K562 (cell line): ENCODE measurements at regions not wholly inside any gene's neighbourhood (a gene's known extent, or its start where the extent isn't known, plus 50 kb on each side); places are given as distances from the start of the nearest gene placed in this dataset.
"Not testable (repeated sequence)": the region's sequence is repeated elsewhere in the genome, so short reads cannot be mapped to it uniquely, and the experiment has no call there.

ENCODE experiments used
- ATAC-seq: fragments of 200-7000 bp; cut with Tn5 transposase; 3 replicates; pipeline ENCODE4 v1.9.1; 2020; ENCODE audit warnings: moderate library complexity
- BruUV-seq: library from RNA; stranded (reverse); fragments of 400-500 nt; replicated peaks from 2 replicates; lab custom pipeline; 2021; lab: Mats Ljungman, UMichigan
- CTCF ChIA-PET: fragments of 300-600 bp; formaldehyde crosslinking; extraction: SDS; loops from one replicate; lab custom pipeline; 2021; ENCODE audit warnings: low intra/inter-chr PET ratio; lab: Yijun Ruan, JAX
- POLR2A ChIA-PET: fragments of 300-600, 350-650 bp; sonication (Branson Sonifier 250); formaldehyde crosslinking; extraction: SDS; loops from one replicate; lab custom pipeline; 2021; ENCODE audit warnings: antibody characterized with exemption, inconsistent platforms; lab: Yijun Ruan, JAX
- DNase-seq, 4 experiments: peaks; one replicate each; pipeline versions ENCODE4 v3.0.0 to v3.0.0-alpha.2; 2011 to 2018; ENCODE audit warnings: low spot score in 3 of 4, mixed read lengths in 3 of 4; ENCODE audit errors: extremely low read depth in 1 of 4
- FAIRE-seq: peaks from 2 replicates; lab custom pipeline; 2011; peaks lifted over from hg19 to GRCh38; lab: Jason Lieb, UNC
- H2AFZ ChIP-seq: 2 replicates; pipeline ENCODE4 v1.6.0; 2011; ENCODE audit warnings: low read depth, low read length, control low read depth, inconsistent platforms
- H3K27ac ChIP-seq: fragments of 200-600 bp; 3 replicates; pipeline ENCODE4 v1.8.0; 2011; ENCODE audit warnings: low read depth, mild to moderate bottlenecking, control low read depth, inconsistent platforms, low read length, moderate library complexity, mixed read lengths; ENCODE audit errors: extremely low read depth
- H3K27me3 ChIP-seq, 2 experiments: fragments of 300-600 bp in 1 of 2; 2 replicates in 1 of 2; 3 replicates in 1 of 2; pipeline versions ENCODE4 v1.6.0 to v1.8.0; 2011; ENCODE audit warnings: inconsistent platforms in 2 of 2, low read length in 2 of 2, mild to moderate bottlenecking in 1 of 2, mixed read lengths in 1 of 2, moderate library complexity in 1 of 2; ENCODE audit not compliant: control insufficient read depth in 2 of 2, insufficient read depth in 2 of 2
- H3K36me3 ChIP-seq: fragments of 300-600 bp; 3 replicates; pipeline ENCODE4 v1.8.0; 2011; ENCODE audit warnings: mild to moderate bottlenecking, low read length, inconsistent platforms; ENCODE audit not compliant: control insufficient read depth, insufficient read depth
- H3K4me1 ChIP-seq, 2 experiments: fragments of 200-600 bp in 1 of 2; replicated peaks in 1 of 2; 2 replicates in 1 of 2; 3 replicates in 1 of 2; pipeline versions ENCODE4 v1.5.1 to v1.8.0; 2011; ENCODE audit warnings: inconsistent platforms in 2 of 2, low read length in 2 of 2, mild to moderate bottlenecking in 1 of 2, mixed read lengths in 1 of 2, moderate library complexity in 1 of 2; ENCODE audit not compliant: control insufficient read depth in 2 of 2, insufficient read depth in 2 of 2
- H3K4me2 ChIP-seq: 2 replicates; pipeline ENCODE4 v1.6.1; 2011; ENCODE audit warnings: low read length, control low read depth, inconsistent platforms, mixed read lengths; ENCODE audit not compliant: insufficient read depth
- H3K4me3 ChIP-seq: fragments of 200-600 bp; sonication (generic), shearing (Covaris generic); 2 replicates; pipeline ENCODE4 v1.5.1; 2016; ENCODE audit warnings: control low read depth, inconsistent platforms
- H3K79me2 ChIP-seq: fragments of 200-600 bp; 3 replicates; pipeline ENCODE4 v1.8.0; 2011; ENCODE audit warnings: low read length, inconsistent platforms; ENCODE audit not compliant: control insufficient read depth, insufficient read depth
- H3K9ac ChIP-seq, 2 experiments: 2 replicates each; pipeline versions ENCODE4 v1.6.0 to v1.6.1; 2011; ENCODE audit warnings: low read depth in 2 of 2, low read length in 2 of 2, control low read depth in 1 of 2, inconsistent platforms in 1 of 2, mild to moderate bottlenecking in 1 of 2, mixed read lengths in 1 of 2; ENCODE audit not compliant: insufficient read depth in 1 of 2
- H3K9me1 ChIP-seq: one replicate; pipeline ENCODE4 v1.6.0; 2011; ENCODE audit warnings: inconsistent platforms, mild to moderate bottlenecking, low read length, moderate library complexity; ENCODE audit not compliant: control insufficient read depth, insufficient read depth
- H3K9me3 ChIP-seq: replicated peaks from 2 replicates; pipeline ENCODE4 v1.5.1; 2011; ENCODE audit warnings: low read depth, low read length, inconsistent platforms; ENCODE audit not compliant: control insufficient read depth, insufficient read depth
- H4K20me1 ChIP-seq: replicated peaks from 2 replicates; pipeline ENCODE4 v1.6.1; 2011; ENCODE audit warnings: low read length, inconsistent platforms, mixed read lengths; ENCODE audit not compliant: control insufficient read depth, insufficient read depth
- ZNF24 ChIP-seq: fragments of 450-650 bp; IDR thresholded peaks from 2 replicates; pipeline ENCODE4 v1.6.1; 2016
- ZNF518B ChIP-seq: fragments of 250-450 bp; sonication (Bioruptor Pico); IDR thresholded peaks from 2 replicates; pipeline ENCODE4 v1.5.0; 2021; ENCODE audit warnings: mild to moderate bottlenecking, moderate library complexity
- WGBS: fragments of 100-300 bp; shearing (Covaris generic); methylation state at CpG from one replicate; pipeline ENCODE4 v1.1.6; 2016; ENCODE audit warnings: low coverage, mixed read lengths; ENCODE audit not compliant: insufficient coverage; ENCODE audit errors: missing lambda C conversion rate; 5-methylcytosine and 5-hydroxymethylcytosine counted together
- in situ Hi-C: fragments of 300-500 bp; cut with MboI; formaldehyde crosslinking; loops from 4 replicates; pipeline ENCODE4 v1.15.0; 2018; ENCODE audit warnings: inconsistent platforms, mixed read lengths
- intact Hi-C: fragments of 100-400 bp; cut with micrococcal nuclease; formaldehyde crosslinking; loops from 2 replicates; pipeline ENCODE4 v1.14.2; 2022

- Histone ChIP-seq H3K4me3 (no peak overlapping the region), H3K4me2 (no peak overlapping the region), H2AFZ (no peak overlapping the region), H3K9ac (no peak overlapping the region), H3K79me2 (no peaks in the 10 kb centered on the region), H3K36me3 (no peaks in the 10 kb centered on the region), H3K9me3 (no peaks in the 10 kb centered on the region), H3K27ac (no peak overlapping the region), H3K9me1 (no peaks in the 10 kb centered on the region), H3K4me1 (no peaks in the 10 kb centered on the region), H3K27me3 (no peaks in the 10 kb centered on the region), H4K20me1 (no peaks in the 10 kb centered on the region; the same call in 1 of the 2 replicates)
- TF ChIP-seq ZNF518B (no peak), ZNF24 (0 out of 2 replicates have a peak, but pooled peaks have one; percentile 13)
- in situ Hi-C loops (no loop called here), intact Hi-C loops (no loop called here)
- ChIA-PET POLR2A (no interaction called here), CTCF (no interaction called here)
- no peak for DNase-seq
- FAIRE-seq, result no peak
- no peak for ATAC-seq
- WGBS, result 4% methylated on average over 2 of the region's 2 CpGs
- no TSS peak for BruUV-seq
Measured at GRCh38 chr10:114716811-114717404, 58.8 kb upstream of the ABLIM1 start.

DNA sequence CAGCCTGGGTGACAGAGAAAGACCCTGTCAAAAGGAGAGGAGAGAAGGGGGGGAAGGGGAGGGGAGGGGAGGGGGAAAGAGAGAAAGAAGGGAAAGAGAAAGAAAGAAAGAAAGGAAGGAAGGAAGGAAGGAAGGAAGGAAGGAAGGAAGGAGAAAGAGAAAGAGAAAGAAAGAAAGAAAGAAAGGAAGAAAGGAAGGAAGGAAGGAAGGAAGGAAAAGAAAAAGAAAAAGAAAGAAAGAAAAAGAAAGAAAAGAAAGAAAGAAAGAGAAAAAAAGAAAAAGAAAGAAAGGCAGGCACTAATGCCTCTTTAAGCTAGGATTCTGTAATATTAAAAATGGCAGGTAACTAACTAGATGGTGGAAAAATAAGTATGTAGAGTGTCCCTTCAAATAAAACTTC lies 59.8 kb upstream of the ABLIM1 start:
- POLR2A ChIA-PET, H3K4me2 ChIP-seq, H3K9ac ChIP-seq: not testable (repeated sequence)

More for the DNA sequence above, 59.8 kb upstream of the ABLIM1 start:
- DNase-seq, in situ Hi-C loops, H3K79me2 ChIP-seq, H2AFZ ChIP-seq, H3K4me1 ChIP-seq, H3K27ac ChIP-seq, H3K9me3 ChIP-seq, H3K27me3 ChIP-seq, BruUV-seq, ATAC-seq, CTCF ChIA-PET, intact Hi-C loops, H4K20me1 ChIP-seq, H3K9me1 ChIP-seq, H3K36me3 ChIP-seq, FAIRE-seq, H3K4me3 ChIP-seq: not testable (repeated sequence)
